ENCODE measurements at regions not wholly inside any gene's neighbourhood (a gene's known extent, or its start where the extent isn't known, plus 50 kb on each side); places are given as distances from the start of the nearest gene placed in this dataset.

GRCh38 chr4:137394018-137394417 lies 138.3 kb downstream of the PCDH18 start:
- no peaks in the 10 kb centered on the region for H3K36me3 Mint-ChIP-seq (ENCODE audit: unreplicated experiment)
- no peaks in the 10 kb centered on the region for H3K27me3 Mint-ChIP-seq (ENCODE audit: unreplicated experiment)
- DNase-seq, result no peak
- no peak overlapping the region for H3K27ac Mint-ChIP-seq (ENCODE audit: unreplicated experiment)
- H3K9me3 Mint-ChIP-seq (ENCODE audit: unreplicated experiment), result no peaks in the 10 kb centered on the region
- no peak for TF ChIP-seq CTCF (IDR thresholded peaks at IDR 0.05; ENCODE audit: partially characterized antibody, unreplicated experiment)
- H3K4me3 Mint-ChIP-seq (ENCODE audit: unreplicated experiment), result no peak overlapping the region
- H3K4me1 Mint-ChIP-seq (ENCODE audit: low read depth, unreplicated experiment), result peaks cover 14% of the 10 kb centered on the region

- no peaks in the 10 kb centered on the region for H3K9me3 Mint-ChIP-seq (ENCODE audit: unreplicated experiment)
- no peak overlapping the region for H3K27ac Mint-ChIP-seq (ENCODE audit: unreplicated experiment)
- no peak for TF ChIP-seq CTCF (IDR thresholded peaks at IDR 0.05; ENCODE audit: partially characterized antibody, unreplicated experiment)
- peaks cover 14% of the 10 kb centered on the region for H3K4me1 Mint-ChIP-seq (ENCODE audit: low read depth, unreplicated experiment)
- H3K27me3 Mint-ChIP-seq (ENCODE audit: unreplicated experiment), result no peaks in the 10 kb centered on the region
- no peak overlapping the region for H3K4me3 Mint-ChIP-seq (ENCODE audit: unreplicated experiment)
- H3K36me3 Mint-ChIP-seq (ENCODE audit: unreplicated experiment), result no peaks in the 10 kb centered on the region
- no peak for DNase-seq
Observed at GRCh38 chr4:137393044-137393443, 139.2 kb downstream of the PCDH18 start.

- TF ChIP-seq CTCF (IDR thresholded peaks at IDR 0.05; ENCODE audit: partially characterized antibody, unreplicated experiment), result no peak
- Mint-ChIP-seq H3K4me1 (ENCODE audit: low read depth, unreplicated experiment) (peaks cover 12% of the 10 kb centered on the region), H3K27ac (ENCODE audit: unreplicated experiment) (no peak overlapping the region), H3K9me3 (ENCODE audit: unreplicated experiment) (no peaks in the 10 kb centered on the region), H3K36me3 (ENCODE audit: unreplicated experiment) (no peaks in the 10 kb centered on the region), H3K4me3 (ENCODE audit: unreplicated experiment) (no peak overlapping the region), H3K27me3 (ENCODE audit: unreplicated experiment) (no peaks in the 10 kb centered on the region)
- no peak for DNase-seq
Observed at GRCh38 chr4:137390707-137391106, 141.6 kb downstream of the PCDH18 start.

DNA sequence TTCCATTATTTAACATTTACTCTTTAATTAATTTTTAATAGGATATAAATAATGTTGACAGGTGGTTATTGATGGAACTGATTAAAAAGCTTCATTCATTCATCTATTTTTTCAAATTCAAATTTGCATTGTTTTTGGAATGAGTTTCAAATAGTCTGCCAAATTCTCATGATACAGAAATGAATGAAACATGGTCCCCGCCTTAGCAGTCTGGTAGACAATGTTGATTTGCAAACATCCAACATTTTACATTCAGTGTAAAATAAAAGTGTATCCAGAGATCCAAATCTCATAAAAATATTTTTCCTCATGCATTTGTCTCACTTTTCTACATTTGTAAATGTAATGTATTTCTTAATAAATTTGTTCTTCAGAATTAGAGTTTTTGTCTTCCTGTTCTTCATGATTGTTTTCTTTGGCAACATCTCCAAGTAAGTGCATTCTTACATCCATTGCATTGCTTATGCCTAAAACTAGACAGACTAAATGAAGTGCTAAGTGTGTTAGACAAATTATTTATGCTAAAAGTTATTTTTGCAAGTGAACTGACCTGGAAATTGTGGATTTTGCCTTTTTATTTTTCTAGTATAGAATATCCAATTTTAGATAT lies 142.3 kb downstream of the PCDH18 start:
- no peak overlapping the region for H3K4me3 Mint-ChIP-seq (ENCODE audit: unreplicated experiment)
- no peaks in the 10 kb centered on the region for H3K36me3 Mint-ChIP-seq (ENCODE audit: unreplicated experiment)
- no peak for TF ChIP-seq CTCF (IDR thresholded peaks at IDR 0.05; ENCODE audit: partially characterized antibody, unreplicated experiment)
- H3K4me1 Mint-ChIP-seq (ENCODE audit: low read depth, unreplicated experiment), result peaks cover 12% of the 10 kb centered on the region
- H3K27ac Mint-ChIP-seq (ENCODE audit: unreplicated experiment), result no peak overlapping the region
- no peaks in the 10 kb centered on the region for H3K9me3 Mint-ChIP-seq (ENCODE audit: unreplicated experiment)
- no peak for DNase-seq
- H3K27me3 Mint-ChIP-seq (ENCODE audit: unreplicated experiment), result no peaks in the 10 kb centered on the region

GRCh38 chr4:137387924-137388323 lies 144.4 kb downstream of the PCDH18 start:
- Mint-ChIP-seq H3K9me3 (ENCODE audit: unreplicated experiment) (no peaks in the 10 kb centered on the region), H3K27ac (ENCODE audit: unreplicated experiment) (no peak overlapping the region)

More at GRCh38 chr4:137387924-137388323, 144.4 kb downstream of the PCDH18 start:
- Mint-ChIP-seq H3K4me1 (ENCODE audit: low read depth, unreplicated experiment) (peaks cover 10% of the 10 kb centered on the region), H3K4me3 (ENCODE audit: unreplicated experiment) (no peak overlapping the region), H3K36me3 (ENCODE audit: unreplicated experiment) (no peaks in the 10 kb centered on the region), H3K27me3 (ENCODE audit: unreplicated experiment) (no peaks in the 10 kb centered on the region)
- no peak for TF ChIP-seq CTCF (IDR thresholded peaks at IDR 0.05; ENCODE audit: partially characterized antibody, unreplicated experiment)
- DNase-seq, result no peak

Data from glutamatergic neuron (in vitro differentiated cells).